ENCODE measurements at regions not wholly inside any gene's neighbourhood (a gene's known extent, or its start where the extent isn't known, plus 50 kb on each side); places are given as distances from the start of the nearest gene placed in this dataset.

DNA sequence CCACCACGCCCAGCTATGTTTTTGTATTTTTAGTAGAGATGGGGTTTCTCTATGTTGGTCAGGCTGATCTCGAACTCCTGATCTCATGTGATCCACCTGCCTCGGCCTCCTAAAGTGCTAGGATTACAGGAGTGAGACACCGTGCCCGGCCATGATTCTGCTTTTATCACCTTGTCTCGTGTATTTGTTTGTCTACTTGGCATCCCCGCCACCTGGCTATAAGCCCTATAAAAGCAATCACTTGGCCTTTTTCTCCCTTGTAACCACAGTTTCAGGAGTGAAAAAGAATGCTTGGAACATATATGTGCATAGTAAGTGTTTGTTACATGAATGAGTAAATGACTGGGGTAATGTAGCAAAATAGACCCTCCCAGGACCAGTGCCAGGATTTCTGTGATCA is 77.5 kb upstream of the PAPOLG start:
- TF ChIP-seq, protein P1, sequence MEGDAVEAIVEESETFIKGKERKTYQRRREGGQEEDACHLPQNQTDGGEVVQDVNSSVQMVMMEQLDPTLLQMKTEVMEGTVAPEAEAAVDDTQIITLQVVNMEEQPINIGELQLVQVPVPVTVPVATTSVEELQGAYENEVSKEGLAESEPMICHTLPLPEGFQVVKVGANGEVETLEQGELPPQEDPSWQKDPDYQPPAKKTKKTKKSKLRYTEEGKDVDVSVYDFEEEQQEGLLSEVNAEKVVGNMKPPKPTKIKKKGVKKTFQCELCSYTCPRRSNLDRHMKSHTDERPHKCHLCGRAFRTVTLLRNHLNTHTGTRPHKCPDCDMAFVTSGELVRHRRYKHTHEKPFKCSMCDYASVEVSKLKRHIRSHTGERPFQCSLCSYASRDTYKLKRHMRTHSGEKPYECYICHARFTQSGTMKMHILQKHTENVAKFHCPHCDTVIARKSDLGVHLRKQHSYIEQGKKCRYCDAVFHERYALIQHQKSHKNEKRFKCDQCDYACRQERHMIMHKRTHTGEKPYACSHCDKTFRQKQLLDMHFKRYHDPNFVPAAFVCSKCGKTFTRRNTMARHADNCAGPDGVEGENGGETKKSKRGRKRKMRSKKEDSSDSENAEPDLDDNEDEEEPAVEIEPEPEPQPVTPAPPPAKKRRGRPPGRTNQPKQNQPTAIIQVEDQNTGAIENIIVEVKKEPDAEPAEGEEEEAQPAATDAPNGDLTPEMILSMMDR (IDR thresholded peaks at IDR 0.05; ENCODE audit: low read length): no peak
- TF ChIP-seq EZH2phosphoT487 (IDR thresholded peaks at IDR 0.05; ENCODE audit: low read length) (no peak), EZH2 (optimal IDR thresholded peaks at IDR 0.05; ENCODE audit: low read depth, low read length) (no peak)
